ENCODE measurements at regions not wholly inside any gene's neighbourhood (a gene's known extent, or its start where the extent isn't known, plus 50 kb on each side); places are given as distances from the start of the nearest gene placed in this dataset.
"Not testable (repeated sequence)": the region's sequence is repeated elsewhere in the genome, so short reads cannot be mapped to it uniquely, and the experiment has no call there.

DNA sequence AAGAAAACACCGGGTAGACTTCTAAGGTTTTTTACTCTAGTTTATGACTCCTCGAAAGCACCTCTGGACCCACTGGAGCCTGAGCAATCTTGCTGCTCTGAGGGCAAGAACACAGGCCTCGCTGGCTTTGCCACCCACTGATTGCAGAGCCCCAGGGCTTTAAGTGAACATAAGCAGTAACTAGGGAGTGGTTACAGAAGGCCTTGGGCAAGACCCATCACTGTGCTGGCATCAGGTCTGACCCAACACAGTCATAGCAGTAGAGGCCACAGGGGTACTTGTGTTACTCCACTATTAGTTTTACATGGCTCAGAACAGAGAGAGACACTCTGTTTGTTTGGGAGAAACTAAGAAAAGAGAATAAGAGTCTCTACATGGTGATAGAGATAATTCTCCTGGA lies 684.5 kb downstream of the FAM181B start:
- Histone ChIP-seq H3K36me3 (ENCODE audit: control insufficient read depth in 5 of 5, insufficient read depth in 5 of 5, low read length in 5 of 5) (no peaks in the 10 kb centered on the region), H3K9me3 (ENCODE audit: control insufficient read depth in 5 of 5, low read length in 5 of 5) (no peaks in the 10 kb centered on the region), H3K27me3 (ENCODE audit: control insufficient read depth in 5 of 5, insufficient read depth in 4 of 5, low read length in 5 of 5) (no peaks in the 10 kb centered on the region), H3K27ac (ENCODE audit: low read depth, low read length) (no peak overlapping the region), H3K4me1 (ENCODE audit: control insufficient read depth in 5 of 5, insufficient read depth in 5 of 5, low read length in 5 of 5) (peaks cover 0 to 7% (median 0%) of the 10 kb centered on the region in 5 donors), H3K4me3 (ENCODE audit: low read depth in 1 of 5, low read length in 5 of 5) (no peak overlapping the region), H3K9ac (ENCODE audit: low read length in 5 of 5) (no peak overlapping the region)

DNA sequence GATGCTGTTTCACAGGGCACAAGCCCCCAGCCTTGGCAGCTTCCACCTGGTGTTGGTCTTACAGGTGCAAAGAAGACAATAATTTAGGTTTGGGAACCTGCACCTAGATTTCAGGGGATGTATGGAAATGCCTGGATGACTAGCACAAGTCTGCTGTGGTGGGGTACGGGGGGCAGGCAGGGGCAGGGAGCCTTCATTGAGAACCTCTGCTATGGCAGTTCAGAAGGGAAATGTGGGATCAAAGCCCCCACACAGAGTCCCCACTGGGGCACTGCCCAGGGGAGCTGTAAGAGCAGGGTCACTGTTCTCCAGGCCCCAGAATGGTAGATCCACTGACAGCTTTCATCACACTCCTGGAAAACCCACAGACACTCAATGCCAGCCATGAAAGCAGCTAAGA lies 686.5 kb downstream of the FAM181B start:
- Histone ChIP-seq H3K4me1 (ENCODE audit: control insufficient read depth in 5 of 5, insufficient read depth in 5 of 5, low read length in 5 of 5) (peaks cover 0 to 7% (median 0%) of the 10 kb centered on the region in 5 donors), H3K9ac (ENCODE audit: low read length in 5 of 5) (no peak overlapping the region), H3K9me3 (ENCODE audit: control insufficient read depth in 5 of 5, low read length in 5 of 5) (no peaks in the 10 kb centered on the region), H3K4me3 (ENCODE audit: low read depth in 1 of 5, low read length in 5 of 5) (no peak overlapping the region), H3K27ac (ENCODE audit: low read depth, low read length) (no peak overlapping the region), H3K27me3 (ENCODE audit: control insufficient read depth in 5 of 5, insufficient read depth in 4 of 5, low read length in 5 of 5) (no peaks in the 10 kb centered on the region), H3K36me3 (ENCODE audit: control insufficient read depth in 5 of 5, insufficient read depth in 5 of 5, low read length in 5 of 5) (no peaks in the 10 kb centered on the region)

DNA sequence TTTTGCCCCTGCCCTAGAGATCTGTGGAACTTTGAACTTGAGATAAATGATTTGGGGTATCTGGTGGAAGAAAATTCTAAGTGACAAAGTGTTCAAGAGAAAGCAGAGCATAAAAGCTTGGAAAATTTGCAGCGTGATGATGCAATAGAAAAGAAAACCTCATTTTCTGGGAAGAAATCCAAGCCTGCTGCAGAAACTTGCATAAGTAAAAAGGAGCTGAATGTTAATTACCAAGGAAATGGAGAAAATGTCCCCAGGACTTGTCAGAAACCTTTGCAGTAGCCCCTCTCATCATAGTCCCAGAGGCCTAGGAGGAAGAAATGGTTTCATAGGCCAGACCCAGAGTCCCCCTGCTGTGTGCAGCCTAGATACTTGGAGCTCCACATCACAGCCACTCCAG lies 686.9 kb downstream of the FAM181B start:
- H3K27ac ChIP-seq (ENCODE audit: low read depth, low read length), result no peak overlapping the region
- H3K4me1 ChIP-seq (ENCODE audit: control insufficient read depth in 5 of 5, insufficient read depth in 5 of 5, low read length in 5 of 5), result peaks cover 0 to 7% (median 0%) of the 10 kb centered on the region in 5 donors
- H3K9ac ChIP-seq (ENCODE audit: low read length in 5 of 5), result no peak overlapping the region
- H3K4me3 ChIP-seq (ENCODE audit: low read depth in 1 of 5, low read length in 5 of 5), result no peak overlapping the region
- H3K36me3 ChIP-seq (ENCODE audit: control insufficient read depth in 5 of 5, insufficient read depth in 5 of 5, low read length in 5 of 5), result no peaks in the 10 kb centered on the region
- H3K27me3 ChIP-seq (ENCODE audit: control insufficient read depth in 5 of 5, insufficient read depth in 4 of 5, low read length in 5 of 5), result no peaks in the 10 kb centered on the region
- no peaks in the 10 kb centered on the region for H3K9me3 ChIP-seq (ENCODE audit: control insufficient read depth in 5 of 5, low read length in 5 of 5)

DNA sequence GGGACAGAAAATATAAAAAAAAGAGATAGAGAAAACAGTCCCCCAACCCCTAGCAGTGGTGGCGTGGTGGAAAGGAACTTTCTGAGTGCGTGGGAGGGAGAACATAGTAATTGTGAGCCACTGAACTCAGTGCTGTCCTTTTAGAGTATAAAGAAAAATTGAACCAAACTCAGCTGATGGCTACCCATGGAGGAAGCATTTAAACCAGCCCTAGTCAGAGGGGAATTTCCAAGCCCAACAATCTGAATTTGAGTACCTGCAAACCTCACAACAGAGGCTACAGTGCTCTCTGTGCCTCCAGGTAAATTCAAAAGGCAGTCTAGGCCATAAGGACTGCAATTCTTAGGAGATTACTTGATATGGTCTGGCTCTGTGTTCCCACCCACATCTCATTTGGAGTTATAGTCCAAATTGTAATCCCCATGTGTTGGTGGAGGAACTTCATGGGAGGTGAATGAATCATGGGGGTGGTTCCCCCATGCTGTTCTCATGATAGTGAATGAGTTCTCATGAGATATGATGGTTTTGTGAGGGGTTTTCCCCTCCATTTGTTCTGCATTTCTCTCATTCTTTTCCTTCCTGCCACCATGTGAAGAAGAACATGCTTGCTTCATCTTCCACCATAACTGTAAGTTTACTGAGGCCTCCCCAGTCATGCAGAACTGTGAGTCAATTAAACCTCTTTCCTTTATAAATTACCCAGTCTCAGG lies 687.8 kb downstream of the FAM181B start:
- H3K9ac ChIP-seq (ENCODE audit: low read length in 5 of 5), result no peak overlapping the region
- no peak overlapping the region for H3K27ac ChIP-seq (ENCODE audit: low read depth, low read length)
- H3K4me1 ChIP-seq (ENCODE audit: control insufficient read depth in 5 of 5, insufficient read depth in 5 of 5, low read length in 5 of 5), result peaks cover 0 to 7% (median 0%) of the 10 kb centered on the region in 5 donors
- H3K4me3 ChIP-seq (ENCODE audit: low read depth in 1 of 5, low read length in 5 of 5), result no peak overlapping the region
- H3K36me3 ChIP-seq (ENCODE audit: control insufficient read depth in 5 of 5, insufficient read depth in 5 of 5, low read length in 5 of 5), result no peaks in the 10 kb centered on the region
- no peaks in the 10 kb centered on the region for H3K9me3 ChIP-seq (ENCODE audit: control insufficient read depth in 5 of 5, low read length in 5 of 5)
- no peaks in the 10 kb centered on the region for H3K27me3 ChIP-seq (ENCODE audit: control insufficient read depth in 5 of 5, insufficient read depth in 4 of 5, low read length in 5 of 5)

DNA sequence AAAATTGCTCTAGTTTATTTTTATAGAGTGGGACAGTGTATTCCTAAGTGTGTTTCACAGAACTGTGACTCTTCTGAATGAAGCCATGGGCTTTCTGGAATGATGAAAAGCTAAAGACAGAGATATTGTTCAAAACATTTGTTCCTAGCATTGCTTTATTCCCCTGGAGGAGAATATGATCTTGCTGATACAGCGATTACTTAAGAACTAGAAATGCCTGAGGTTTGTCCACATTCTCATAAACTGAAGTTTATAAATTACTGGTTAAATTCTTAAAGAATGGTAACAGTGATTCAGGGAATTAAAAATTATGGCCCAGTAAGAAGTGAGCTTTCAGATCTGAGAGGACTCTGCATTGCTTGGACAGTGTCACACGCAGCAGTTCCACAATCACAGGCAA lies 690.3 kb downstream of the FAM181B start:
- H3K27me3 ChIP-seq (ENCODE audit: control insufficient read depth in 5 of 5, insufficient read depth in 4 of 5, low read length in 5 of 5), result no peaks in the 10 kb centered on the region
- no peaks in the 10 kb centered on the region for H3K9me3 ChIP-seq (ENCODE audit: control insufficient read depth in 5 of 5, low read length in 5 of 5)
- H3K4me1 ChIP-seq (ENCODE audit: control insufficient read depth in 5 of 5, insufficient read depth in 5 of 5, low read length in 5 of 5), result peaks cover 0 to 7% (median 0%) of the 10 kb centered on the region in 5 donors
- no peak overlapping the region for H3K9ac ChIP-seq (ENCODE audit: low read length in 5 of 5)
- H3K27ac ChIP-seq (ENCODE audit: low read depth, low read length), result no peak overlapping the region
- no peaks in the 10 kb centered on the region for H3K36me3 ChIP-seq (ENCODE audit: control insufficient read depth in 5 of 5, insufficient read depth in 5 of 5, low read length in 5 of 5)
- H3K4me3 ChIP-seq (ENCODE audit: low read depth in 1 of 5, low read length in 5 of 5), result no peak overlapping the region

DNA sequence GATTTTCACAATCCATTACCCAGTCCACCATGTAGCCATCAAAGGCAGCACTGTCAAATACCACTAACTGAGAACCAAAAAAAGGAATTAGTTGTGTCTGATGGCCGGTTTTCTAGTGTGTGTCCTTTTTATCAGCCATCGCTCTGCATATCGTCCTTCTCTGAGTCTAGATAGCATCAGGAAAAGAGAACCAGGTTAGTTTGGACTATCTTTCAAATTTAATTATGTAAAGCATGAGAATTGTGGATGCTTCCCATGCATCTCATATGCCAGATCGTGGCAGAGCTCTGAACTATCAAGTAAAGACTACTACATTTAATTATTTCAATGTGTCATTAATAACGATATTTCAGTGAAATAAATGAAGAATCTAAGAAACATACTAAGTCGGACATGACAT lies 691.9 kb downstream of the FAM181B start:
- Histone ChIP-seq H3K4me3 (ENCODE audit: low read depth in 1 of 5, low read length in 5 of 5) (no peak overlapping the region), H3K27ac (ENCODE audit: low read depth, low read length) (no peak overlapping the region), H3K27me3 (ENCODE audit: control insufficient read depth in 5 of 5, insufficient read depth in 4 of 5, low read length in 5 of 5) (no peaks in the 10 kb centered on the region), H3K9me3 (ENCODE audit: control insufficient read depth in 5 of 5, low read length in 5 of 5) (no peaks in the 10 kb centered on the region), H3K36me3 (ENCODE audit: control insufficient read depth in 5 of 5, insufficient read depth in 5 of 5, low read length in 5 of 5) (no peaks in the 10 kb centered on the region), H3K4me1 (ENCODE audit: control insufficient read depth in 5 of 5, insufficient read depth in 5 of 5, low read length in 5 of 5) (peaks cover 0 to 3% (median 0%) of the 10 kb centered on the region in 5 donors), H3K9ac (ENCODE audit: low read length in 5 of 5) (no peak overlapping the region)

DNA sequence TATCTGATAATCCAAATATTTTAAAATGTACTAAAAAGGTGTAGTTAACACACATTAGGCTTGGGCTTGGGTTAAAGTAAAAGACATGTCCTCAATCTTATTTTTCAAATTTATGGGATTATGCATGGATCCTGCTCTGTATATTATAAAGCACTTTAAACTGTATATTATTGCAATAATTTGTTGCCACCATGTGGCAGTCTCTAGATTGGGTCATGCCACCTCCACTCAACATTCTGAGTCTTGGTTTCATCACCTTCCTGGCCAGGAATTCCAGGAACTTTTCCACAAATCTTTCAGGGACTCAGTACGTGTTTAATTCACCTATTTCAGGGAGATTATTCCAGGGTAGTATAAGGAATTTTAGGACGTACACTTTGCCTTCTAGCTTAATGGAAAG lies 695.5 kb downstream of the FAM181B start:
- Histone ChIP-seq H3K27ac (ENCODE audit: low read depth, low read length) (no peak overlapping the region), H3K36me3 (ENCODE audit: control insufficient read depth in 5 of 5, insufficient read depth in 5 of 5, low read length in 5 of 5) (no peaks in the 10 kb centered on the region)

DNA sequence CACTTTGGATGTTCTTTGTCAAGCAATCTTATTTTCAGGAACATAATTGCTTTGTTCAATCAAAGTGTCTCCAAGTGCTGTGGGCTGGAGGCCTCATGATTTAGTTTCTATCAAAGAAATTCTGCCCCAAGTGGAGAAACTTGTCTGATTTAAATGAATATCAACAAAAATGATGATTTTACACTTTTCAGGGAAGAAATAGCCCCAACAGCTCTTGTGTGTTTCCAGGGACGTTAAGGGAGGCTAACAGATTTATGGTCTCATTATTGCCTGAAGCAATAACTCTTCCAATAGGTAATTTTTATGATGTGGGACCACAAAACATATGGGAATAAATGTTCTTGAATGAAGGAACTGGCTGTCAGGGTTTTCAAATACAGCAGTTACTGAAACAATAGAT lies 699.1 kb downstream of the FAM181B start:
- Histone ChIP-seq H3K9ac (ENCODE audit: low read length in 5 of 5) (no peak overlapping the region), H3K27ac (ENCODE audit: low read depth, low read length) (no peak overlapping the region), H3K9me3 (ENCODE audit: control insufficient read depth in 5 of 5, low read length in 5 of 5) (no peaks in the 10 kb centered on the region), H3K4me1 (ENCODE audit: control insufficient read depth in 5 of 5, insufficient read depth in 5 of 5, low read length in 5 of 5) (no peaks in the 10 kb centered on the region), H3K4me3 (ENCODE audit: low read depth in 1 of 5, low read length in 5 of 5) (no peak overlapping the region), H3K27me3 (ENCODE audit: control insufficient read depth in 5 of 5, insufficient read depth in 4 of 5, low read length in 5 of 5) (no peaks in the 10 kb centered on the region), H3K36me3 (ENCODE audit: control insufficient read depth in 5 of 5, insufficient read depth in 5 of 5, low read length in 5 of 5) (no peaks in the 10 kb centered on the region)

More for the DNA sequence above, 695.5 kb downstream of the FAM181B start:
- no peaks in the 10 kb centered on the region for H3K9me3 ChIP-seq (ENCODE audit: control insufficient read depth in 5 of 5, low read length in 5 of 5)
- H3K27me3 ChIP-seq (ENCODE audit: control insufficient read depth in 5 of 5, insufficient read depth in 4 of 5, low read length in 5 of 5), result no peaks in the 10 kb centered on the region
- H3K9ac ChIP-seq (ENCODE audit: low read length in 5 of 5), result no peak overlapping the region
- no peaks in the 10 kb centered on the region for H3K4me1 ChIP-seq (ENCODE audit: control insufficient read depth in 5 of 5, insufficient read depth in 5 of 5, low read length in 5 of 5)
- H3K4me3 ChIP-seq (ENCODE audit: low read depth in 1 of 5, low read length in 5 of 5), result no peak overlapping the region

DNA sequence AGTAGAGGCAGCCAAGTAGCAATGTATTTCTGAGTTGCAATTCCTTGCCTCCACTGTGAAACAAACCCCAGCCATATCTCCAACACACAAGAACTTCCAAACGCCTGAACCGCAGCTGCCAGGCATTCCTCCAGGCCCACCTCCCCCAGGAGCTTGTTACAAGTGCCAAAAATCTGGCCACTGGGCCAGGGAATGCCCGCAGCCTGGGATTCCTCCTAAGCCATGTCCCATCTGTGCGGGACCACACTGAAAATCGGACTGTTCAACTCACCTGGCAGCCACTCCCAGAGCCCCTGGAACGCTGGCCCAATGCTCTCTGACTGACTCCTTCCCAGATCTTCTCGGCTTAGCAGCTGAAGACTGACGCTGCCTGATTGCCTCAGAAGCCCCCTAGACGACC lies 706.3 kb downstream of the FAM181B start:
- H3K27ac ChIP-seq (ENCODE audit: low read depth, low read length); H3K4me3 ChIP-seq (ENCODE audit: low read depth in 1 of 5, low read length in 5 of 5); H3K9ac ChIP-seq (ENCODE audit: low read length in 5 of 5); H3K36me3 ChIP-seq (ENCODE audit: control insufficient read depth in 5 of 5, insufficient read depth in 5 of 5, low read length in 5 of 5); H3K9me3 ChIP-seq (ENCODE audit: control insufficient read depth in 5 of 5, low read length in 5 of 5); H3K4me1 ChIP-seq (ENCODE audit: control insufficient read depth in 5 of 5, insufficient read depth in 5 of 5, low read length in 5 of 5); H3K27me3 ChIP-seq (ENCODE audit: control insufficient read depth in 5 of 5, insufficient read depth in 4 of 5, low read length in 5 of 5): not testable (repeated sequence)

DNA sequence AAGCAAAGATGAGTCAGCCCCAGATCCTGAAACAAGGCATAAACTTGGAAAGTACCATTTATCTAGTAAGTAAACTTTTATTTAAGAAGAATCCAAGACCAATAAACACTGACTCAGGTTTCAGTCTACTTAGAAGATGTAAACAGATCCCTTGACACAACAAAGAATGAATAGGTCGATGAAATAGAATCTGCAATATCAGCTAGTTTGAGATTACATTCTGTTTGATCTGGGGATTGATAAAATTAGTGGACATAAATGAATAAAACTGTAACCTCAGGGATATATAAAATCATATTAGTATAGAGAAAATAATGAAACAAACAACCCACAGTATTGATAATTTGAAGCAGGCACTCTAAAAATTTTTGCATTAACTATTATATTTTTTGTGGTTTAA lies 708.9 kb downstream of the FAM181B start:
- no peak overlapping the region for H3K4me3 ChIP-seq (ENCODE audit: low read depth in 1 of 5, low read length in 5 of 5)
- no peaks in the 10 kb centered on the region for H3K27me3 ChIP-seq (ENCODE audit: control insufficient read depth in 5 of 5, insufficient read depth in 4 of 5, low read length in 5 of 5)
- H3K4me1 ChIP-seq (ENCODE audit: control insufficient read depth in 5 of 5, insufficient read depth in 5 of 5, low read length in 5 of 5), result no peaks in the 10 kb centered on the region
- no peaks in the 10 kb centered on the region for H3K9me3 ChIP-seq (ENCODE audit: control insufficient read depth in 5 of 5, low read length in 5 of 5)
- H3K36me3 ChIP-seq (ENCODE audit: control insufficient read depth in 5 of 5, insufficient read depth in 5 of 5, low read length in 5 of 5), result no peaks in the 10 kb centered on the region
- H3K27ac ChIP-seq (ENCODE audit: low read depth, low read length), result no peak overlapping the region
- H3K9ac ChIP-seq (ENCODE audit: low read length in 5 of 5), result no peak overlapping the region

All from subcutaneous abdominal adipose tissue (tissue), 5 donors.